Hepatocyte (in vitro differentiated cells): ENCODE measurements at regions not wholly inside any gene's neighbourhood (a gene's known extent, or its start where the extent isn't known, plus 50 kb on each side); places are given as distances from the start of the nearest gene placed in this dataset.
"Not testable (repeated sequence)": the region's sequence is repeated elsewhere in the genome, so short reads cannot be mapped to it uniquely, and the experiment has no call there.

Experiments used
- EZH2 ChIP-seq: fragments of 200-600 bp; sonication (generic); IDR thresholded peaks from 2 replicates; pipeline ENCODE4 v1.6.1; 2016; ENCODE audit warnings: antibody characterized with exemption, mild to moderate bottlenecking, borderline replicate concordance
- EZH2phosphoT487 ChIP-seq: fragments of 200-600 bp; sonication (generic); IDR thresholded peaks from one replicate; pipeline ENCODE4 v1.6.1; 2018; ENCODE audit warnings: antibody characterized with exemption, mild to moderate bottlenecking, low read depth, moderate library complexity; ENCODE audit not compliant: unreplicated experiment, severe bottlenecking
- TF ChIP-seq, protein P1 (sequence below): fragments of 200-600 bp; sonication (generic); IDR thresholded peaks from 2 replicates; pipeline ENCODE4 v1.5.1; 2016; ENCODE audit warnings: antibody characterized with exemption, mild to moderate bottlenecking; ENCODE audit not compliant: poor library complexity

DNA sequence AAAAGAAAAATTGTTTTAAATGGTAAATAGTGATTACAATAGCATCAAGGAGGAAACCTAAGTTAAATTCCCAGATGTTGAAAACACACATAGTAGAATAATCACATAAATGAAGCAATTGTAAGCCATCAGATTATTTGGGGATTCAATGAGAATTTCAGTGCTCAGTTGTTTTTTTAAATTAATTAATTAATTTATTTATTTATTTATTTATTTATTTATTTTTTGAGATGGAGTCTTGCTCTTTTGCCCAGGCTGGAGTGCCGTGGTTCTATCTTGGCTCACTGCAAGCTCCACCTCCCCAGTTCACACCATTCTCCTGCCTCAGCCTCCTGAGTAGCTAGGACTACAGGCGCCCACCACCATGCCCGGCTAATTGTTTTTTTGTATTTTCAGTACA is 262.8 kb upstream of the SMIM21 start:
- TF ChIP-seq, protein P1, sequence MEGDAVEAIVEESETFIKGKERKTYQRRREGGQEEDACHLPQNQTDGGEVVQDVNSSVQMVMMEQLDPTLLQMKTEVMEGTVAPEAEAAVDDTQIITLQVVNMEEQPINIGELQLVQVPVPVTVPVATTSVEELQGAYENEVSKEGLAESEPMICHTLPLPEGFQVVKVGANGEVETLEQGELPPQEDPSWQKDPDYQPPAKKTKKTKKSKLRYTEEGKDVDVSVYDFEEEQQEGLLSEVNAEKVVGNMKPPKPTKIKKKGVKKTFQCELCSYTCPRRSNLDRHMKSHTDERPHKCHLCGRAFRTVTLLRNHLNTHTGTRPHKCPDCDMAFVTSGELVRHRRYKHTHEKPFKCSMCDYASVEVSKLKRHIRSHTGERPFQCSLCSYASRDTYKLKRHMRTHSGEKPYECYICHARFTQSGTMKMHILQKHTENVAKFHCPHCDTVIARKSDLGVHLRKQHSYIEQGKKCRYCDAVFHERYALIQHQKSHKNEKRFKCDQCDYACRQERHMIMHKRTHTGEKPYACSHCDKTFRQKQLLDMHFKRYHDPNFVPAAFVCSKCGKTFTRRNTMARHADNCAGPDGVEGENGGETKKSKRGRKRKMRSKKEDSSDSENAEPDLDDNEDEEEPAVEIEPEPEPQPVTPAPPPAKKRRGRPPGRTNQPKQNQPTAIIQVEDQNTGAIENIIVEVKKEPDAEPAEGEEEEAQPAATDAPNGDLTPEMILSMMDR, result not testable (repeated sequence)
- TF ChIP-seq EZH2, EZH2phosphoT487: not testable (repeated sequence)
